HL-60 (cell line): ENCODE measurements at regions not wholly inside any gene's neighbourhood (a gene's known extent, or its start where the extent isn't known, plus 50 kb on each side); places are given as distances from the start of the nearest gene placed in this dataset.

Experiments
- DNase-seq, 2 experiments: peaks; one replicate each; pipeline ENCODE4 v3.0.0-alpha.2; 2010 to 2020; ENCODE audit warnings: low read depth in 1 of 2, low spot score in 1 of 2
- H3K27ac ChIP-seq: fragments of 250-450 bp; sonication (Bioruptor Pico); replicated peaks from 2 replicates; pipeline ENCODE4 v1.5.1; 2020; ENCODE audit warnings: mild to moderate bottlenecking, moderate library complexity
- H3K27me3 ChIP-seq: fragments of 250-450 bp; sonication (Bioruptor Pico); 2 replicates; pipeline ENCODE4 v1.5.1; 2021; ENCODE audit warnings: mild to moderate bottlenecking, moderate library complexity; ENCODE audit not compliant: insufficient read depth, poor library complexity, severe bottlenecking
- H3K4me3 ChIP-seq: replicated peaks from 2 replicates; pipeline ENCODE4 v1.5.1; 2011; ENCODE audit warnings: mild to moderate bottlenecking, control low read depth, low read length; ENCODE audit not compliant: insufficient read depth
- CTCF ChIP-seq: IDR thresholded peaks from one replicate; pipeline ENCODE4 v1.5.1; 2011; ENCODE audit warnings: low read length, control low read depth, inconsistent platforms; ENCODE audit not compliant: insufficient read depth
- GABPA ChIP-seq: IDR thresholded peaks from 2 replicates; pipeline ENCODE4 v1.6.1; 2012; ENCODE audit warnings: low read depth
- POLR2AphosphoS5 ChIP-seq: IDR thresholded peaks from 2 replicates; pipeline ENCODE4 v1.6.1; 2012; ENCODE audit warnings: low read depth
- SPI1 ChIP-seq: IDR thresholded peaks from 2 replicates; pipeline ENCODE4 v1.6.1; 2012; ENCODE audit warnings: low read depth, mild to moderate bottlenecking, borderline replicate concordance
- TF ChIP-seq, protein P1 (sequence below): IDR thresholded peaks from 2 replicates; pipeline ENCODE4 v1.6.1; 2012; ENCODE audit warnings: low read depth; ENCODE audit not compliant: insufficient replicate concordance

- TF ChIP-seq SPI1 = no peak
- TF ChIP-seq GABPA = no peak
- TF ChIP-seq CTCF = no peak
- TF ChIP-seq, protein P1, sequence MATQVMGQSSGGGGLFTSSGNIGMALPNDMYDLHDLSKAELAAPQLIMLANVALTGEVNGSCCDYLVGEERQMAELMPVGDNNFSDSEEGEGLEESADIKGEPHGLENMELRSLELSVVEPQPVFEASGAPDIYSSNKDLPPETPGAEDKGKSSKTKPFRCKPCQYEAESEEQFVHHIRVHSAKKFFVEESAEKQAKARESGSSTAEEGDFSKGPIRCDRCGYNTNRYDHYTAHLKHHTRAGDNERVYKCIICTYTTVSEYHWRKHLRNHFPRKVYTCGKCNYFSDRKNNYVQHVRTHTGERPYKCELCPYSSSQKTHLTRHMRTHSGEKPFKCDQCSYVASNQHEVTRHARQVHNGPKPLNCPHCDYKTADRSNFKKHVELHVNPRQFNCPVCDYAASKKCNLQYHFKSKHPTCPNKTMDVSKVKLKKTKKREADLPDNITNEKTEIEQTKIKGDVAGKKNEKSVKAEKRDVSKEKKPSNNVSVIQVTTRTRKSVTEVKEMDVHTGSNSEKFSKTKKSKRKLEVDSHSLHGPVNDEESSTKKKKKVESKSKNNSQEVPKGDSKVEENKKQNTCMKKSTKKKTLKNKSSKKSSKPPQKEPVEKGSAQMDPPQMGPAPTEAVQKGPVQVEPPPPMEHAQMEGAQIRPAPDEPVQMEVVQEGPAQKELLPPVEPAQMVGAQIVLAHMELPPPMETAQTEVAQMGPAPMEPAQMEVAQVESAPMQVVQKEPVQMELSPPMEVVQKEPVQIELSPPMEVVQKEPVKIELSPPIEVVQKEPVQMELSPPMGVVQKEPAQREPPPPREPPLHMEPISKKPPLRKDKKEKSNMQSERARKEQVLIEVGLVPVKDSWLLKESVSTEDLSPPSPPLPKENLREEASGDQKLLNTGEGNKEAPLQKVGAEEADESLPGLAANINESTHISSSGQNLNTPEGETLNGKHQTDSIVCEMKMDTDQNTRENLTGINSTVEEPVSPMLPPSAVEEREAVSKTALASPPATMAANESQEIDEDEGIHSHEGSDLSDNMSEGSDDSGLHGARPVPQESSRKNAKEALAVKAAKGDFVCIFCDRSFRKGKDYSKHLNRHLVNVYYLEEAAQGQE = no peak
- TF ChIP-seq POLR2AphosphoS5 = no peak
- H3K4me3 ChIP-seq = no peak overlapping the region
- DNase-seq = no peak
- no peak overlapping the region for H3K27ac ChIP-seq
- no peaks in the 10 kb centered on the region for H3K27me3 ChIP-seq
Observed at GRCh38 chr7:80047856-80048459, 86.7 kb upstream of the GNAI1 start.

- Histone ChIP-seq H3K27ac (no peak overlapping the region), H3K27me3 (no peaks in the 10 kb centered on the region), H3K4me3 (no peak overlapping the region)
- DNase-seq = no peak
- TF ChIP-seq POLR2AphosphoS5 = no peak
- TF ChIP-seq, protein P1 = no peak
- TF ChIP-seq CTCF = no peak
- TF ChIP-seq SPI1 = no peak
- no peak for TF ChIP-seq GABPA
Observed at GRCh38 chr7:80047032-80047431, 87.6 kb upstream of the GNAI1 start.

DNA sequence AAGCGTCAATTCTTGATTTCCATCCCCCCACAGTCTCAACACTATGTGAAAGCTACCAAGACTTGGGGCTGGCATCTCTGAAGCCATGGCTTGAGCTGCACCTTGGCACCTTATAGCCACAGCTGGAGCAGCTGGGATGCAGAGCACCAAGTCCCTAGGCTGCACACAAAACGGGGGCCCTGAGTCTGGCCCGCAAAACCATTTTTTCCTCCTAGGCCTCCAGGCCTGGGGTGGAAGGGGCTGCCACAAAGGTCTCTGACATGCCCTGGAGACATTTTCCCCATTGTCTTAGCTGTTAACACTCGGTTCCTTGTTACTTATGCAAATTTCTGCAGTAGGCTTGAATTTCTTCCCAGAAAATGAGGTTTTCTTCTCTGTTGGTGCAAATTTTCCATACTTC, 89.8 kb upstream of the GNAI1 start:
- no peak for TF ChIP-seq SPI1
- no peak for TF ChIP-seq CTCF
- no peak for TF ChIP-seq POLR2AphosphoS5
- TF ChIP-seq GABPA = no peak
- TF ChIP-seq, protein P1 = no peak
- DNase-seq = no peak
- Histone ChIP-seq H3K4me3 (no peak overlapping the region), H3K27me3 (no peaks in the 10 kb centered on the region), H3K27ac (no peak overlapping the region)
